WTC11 (cell line): ENCODE measurements at regions not wholly inside any gene's neighbourhood (a gene's known extent, or its start where the extent isn't known, plus 50 kb on each side); places are given as distances from the start of the nearest gene placed in this dataset.
A peak's percentile ranks its signal among the peaks of the same experiment; 100 is the strongest.

ENCODE experiments used
- ATAC-seq: fragments of 200-7000 bp; cut with Tn5 transposase; 2 replicates; pipeline ENCODE4 v1.10.0; 2021; ENCODE audit warnings: mild to moderate bottlenecking, moderate library complexity
- CTCF ChIA-PET: fragments of 300-600 bp; sonication (Branson Sonifier 250); formaldehyde crosslinking; loops from one replicate; lab custom pipeline; 2021; ENCODE audit warnings: antibody characterized with exemption; lab: Charles Lee
- POLR2A ChIA-PET: fragments of 350-600 bp; sonication (Branson Sonifier 250); formaldehyde crosslinking; loops from one replicate; lab custom pipeline; 2021; ENCODE audit warnings: antibody characterized with exemption; lab: Charles Lee
- DNase-seq: peaks from one replicate; pipeline ENCODE4 v3.0.0; 2021; ENCODE audit warnings: low spot score
- H3K27ac Mint-ChIP-seq: 2 replicates; pipeline ENCODE4 v1.8.0; 2021; ENCODE audit warnings: mixed read lengths
- H3K27me3 Mint-ChIP-seq: 2 replicates; pipeline ENCODE4 v1.8.0; 2021; ENCODE audit warnings: low read depth, mild to moderate bottlenecking, moderate library complexity, mixed read lengths
- H3K36me3 Mint-ChIP-seq: 2 replicates; pipeline ENCODE4 v1.8.0; 2021; ENCODE audit warnings: mixed read lengths
- H3K4me1 Mint-ChIP-seq: 2 replicates; pipeline ENCODE4 v1.8.0; 2022; ENCODE audit warnings: mixed read lengths
- H3K4me3 Mint-ChIP-seq: 2 replicates; pipeline ENCODE4 v1.8.0; 2021; ENCODE audit warnings: mild to moderate bottlenecking, moderate library complexity, mixed read lengths
- H3K9me3 Mint-ChIP-seq: 2 replicates; pipeline ENCODE4 v1.8.0; 2021; ENCODE audit warnings: mixed read lengths
- ESRRA ChIP-seq: sonication (generic); formaldehyde crosslinking; IDR thresholded peaks from 2 replicates; pipeline ENCODE4 v1.8.1; 2022; ENCODE audit warnings: mild to moderate bottlenecking, missing genetic modification reagents, borderline replicate concordance
- ETV6 ChIP-seq: sonication (generic); formaldehyde crosslinking; IDR thresholded peaks from 2 replicates; pipeline ENCODE4 v1.8.1; 2022; ENCODE audit warnings: mild to moderate bottlenecking, missing genetic modification reagents
- GTF2I ChIP-seq: fragments of 250-450 bp; sonication (Bioruptor Pico); conservative IDR thresholded peaks from 2 replicates; pipeline ENCODE4 v1.4.0; 2021; ENCODE audit warnings: mild to moderate bottlenecking
- NR1H2 ChIP-seq: sonication (generic); formaldehyde crosslinking; IDR thresholded peaks from 2 replicates; pipeline ENCODE4 v1.9.0; 2021; ENCODE audit warnings: mild to moderate bottlenecking, moderate library complexity, missing genetic modification reagents
- NR2C2 ChIP-seq: sonication (generic); formaldehyde crosslinking; IDR thresholded peaks from 2 replicates; pipeline ENCODE4 v1.8.0; 2022; ENCODE audit warnings: mild to moderate bottlenecking, missing genetic modification reagents
- OVOL2 ChIP-seq: fragments of 250-450 bp; sonication (Bioruptor Pico); IDR thresholded peaks from 2 replicates; pipeline ENCODE4 v1.9.0; 2021; ENCODE audit warnings: mild to moderate bottlenecking, borderline replicate concordance
- SP1 ChIP-seq: sonication (generic); formaldehyde crosslinking; conservative IDR thresholded peaks from 2 replicates; pipeline ENCODE4 v1.8.1; 2022; ENCODE audit warnings: missing genetic modification reagents
- ZNF396 ChIP-seq: fragments of 250-450 bp; sonication (Bioruptor Pico); IDR thresholded peaks from 2 replicates; pipeline ENCODE4 v1.8.0; 2021; ENCODE audit warnings: mild to moderate bottlenecking, moderate library complexity, borderline replicate concordance
- ZNF423 ChIP-seq: fragments of 250-450 bp; sonication (Bioruptor Pico); IDR thresholded peaks from 2 replicates; pipeline ENCODE4 v2.1.2; 2022; ENCODE audit warnings: mild to moderate bottlenecking, moderate library complexity
- TF ChIP-seq, protein P1 (sequence below): sonication (generic); formaldehyde crosslinking; IDR thresholded peaks from 2 replicates; pipeline ENCODE4 v1.8.1; 2023; ENCODE audit warnings: mild to moderate bottlenecking, missing genetic modification reagents, borderline replicate concordance
- TF ChIP-seq, protein P2 (sequence below): sonication (generic); formaldehyde crosslinking; IDR thresholded peaks from 2 replicates; pipeline ENCODE4 v1.8.0; 2022; ENCODE audit warnings: mild to moderate bottlenecking, missing genetic modification reagents
- TF ChIP-seq, protein P3 (sequence below): fragments of 250-450 bp; sonication (Bioruptor Pico); IDR thresholded peaks from 2 replicates; pipeline ENCODE4 v1.9.0; 2021; ENCODE audit warnings: mild to moderate bottlenecking, borderline replicate concordance
- TF ChIP-seq, protein P4 (sequence below): sonication (generic); formaldehyde crosslinking; IDR thresholded peaks from 2 replicates; pipeline ENCODE4 v1.8.1; 2023; ENCODE audit warnings: mild to moderate bottlenecking, moderate library complexity, missing genetic modification reagents
- TF ChIP-seq, protein P5 (sequence below): sonication (generic); formaldehyde crosslinking; IDR thresholded peaks from 2 replicates; pipeline ENCODE4 v1.8.1; 2023; ENCODE audit warnings: mild to moderate bottlenecking, missing genetic modification reagents, moderate library complexity

DNA sequence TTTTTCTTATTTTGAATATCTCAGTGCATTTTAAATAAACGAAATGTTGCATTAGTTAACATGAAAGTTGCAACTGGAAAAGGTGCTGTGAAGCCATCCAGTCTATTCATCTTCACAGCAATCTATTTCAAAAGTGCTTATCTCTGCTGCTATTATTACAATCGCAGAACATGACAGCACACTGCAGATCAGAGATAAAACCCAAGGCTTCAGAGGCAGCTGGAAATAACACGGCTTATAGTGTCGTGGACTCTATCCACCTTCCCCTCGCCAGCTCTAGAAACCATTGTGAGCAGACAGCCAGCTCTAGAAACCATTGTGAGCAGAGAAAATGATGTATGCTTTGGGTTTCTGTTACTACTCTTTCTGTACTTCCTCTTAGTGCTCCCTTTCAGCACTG is 1140.8 kb upstream of the CELF4 start:
- ChIA-PET POLR2A (no interaction called here), CTCF (no interaction called here)
- ATAC-seq (no peak), DNase-seq (no peak)
- Mint-ChIP-seq H3K4me1 (no peaks in the 10 kb centered on the region), H3K27me3 (no peaks in the 10 kb centered on the region), H3K4me3 (no peak overlapping the region), H3K9me3 (no peaks in the 10 kb centered on the region; the same call in 1 of the 2 replicates)
- TF ChIP-seq, protein P1, sequence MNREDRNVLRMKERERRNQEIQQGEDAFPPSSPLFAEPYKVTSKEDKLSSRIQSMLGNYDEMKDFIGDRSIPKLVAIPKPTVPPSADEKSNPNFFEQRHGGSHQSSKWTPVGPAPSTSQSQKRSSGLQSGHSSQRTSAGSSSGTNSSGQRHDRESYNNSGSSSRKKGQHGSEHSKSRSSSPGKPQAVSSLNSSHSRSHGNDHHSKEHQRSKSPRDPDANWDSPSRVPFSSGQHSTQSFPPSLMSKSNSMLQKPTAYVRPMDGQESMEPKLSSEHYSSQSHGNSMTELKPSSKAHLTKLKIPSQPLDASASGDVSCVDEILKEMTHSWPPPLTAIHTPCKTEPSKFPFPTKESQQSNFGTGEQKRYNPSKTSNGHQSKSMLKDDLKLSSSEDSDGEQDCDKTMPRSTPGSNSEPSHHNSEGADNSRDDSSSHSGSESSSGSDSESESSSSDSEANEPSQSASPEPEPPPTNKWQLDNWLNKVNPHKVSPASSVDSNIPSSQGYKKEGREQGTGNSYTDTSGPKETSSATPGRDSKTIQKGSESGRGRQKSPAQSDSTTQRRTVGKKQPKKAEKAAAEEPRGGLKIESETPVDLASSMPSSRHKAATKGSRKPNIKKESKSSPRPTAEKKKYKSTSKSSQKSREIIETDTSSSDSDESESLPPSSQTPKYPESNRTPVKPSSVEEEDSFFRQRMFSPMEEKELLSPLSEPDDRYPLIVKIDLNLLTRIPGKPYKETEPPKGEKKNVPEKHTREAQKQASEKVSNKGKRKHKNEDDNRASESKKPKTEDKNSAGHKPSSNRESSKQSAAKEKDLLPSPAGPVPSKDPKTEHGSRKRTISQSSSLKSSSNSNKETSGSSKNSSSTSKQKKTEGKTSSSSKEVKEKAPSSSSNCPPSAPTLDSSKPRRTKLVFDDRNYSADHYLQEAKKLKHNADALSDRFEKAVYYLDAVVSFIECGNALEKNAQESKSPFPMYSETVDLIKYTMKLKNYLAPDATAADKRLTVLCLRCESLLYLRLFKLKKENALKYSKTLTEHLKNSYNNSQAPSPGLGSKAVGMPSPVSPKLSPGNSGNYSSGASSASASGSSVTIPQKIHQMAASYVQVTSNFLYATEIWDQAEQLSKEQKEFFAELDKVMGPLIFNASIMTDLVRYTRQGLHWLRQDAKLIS: no peak
- TF ChIP-seq ESRRA (CRISPR knock-in tag) (no peak), NR1H2 (no peak), OVOL2 (CRISPR knock-in tag) (no peak), GTF2I (no peak), ETV6 (CRISPR knock-in tag) (no peak)
- TF ChIP-seq, protein P2, sequence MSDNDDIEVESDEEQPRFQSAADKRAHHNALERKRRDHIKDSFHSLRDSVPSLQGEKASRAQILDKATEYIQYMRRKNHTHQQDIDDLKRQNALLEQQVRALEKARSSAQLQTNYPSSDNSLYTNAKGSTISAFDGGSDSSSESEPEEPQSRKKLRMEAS: no peak
- TF ChIP-seq, protein P3, sequence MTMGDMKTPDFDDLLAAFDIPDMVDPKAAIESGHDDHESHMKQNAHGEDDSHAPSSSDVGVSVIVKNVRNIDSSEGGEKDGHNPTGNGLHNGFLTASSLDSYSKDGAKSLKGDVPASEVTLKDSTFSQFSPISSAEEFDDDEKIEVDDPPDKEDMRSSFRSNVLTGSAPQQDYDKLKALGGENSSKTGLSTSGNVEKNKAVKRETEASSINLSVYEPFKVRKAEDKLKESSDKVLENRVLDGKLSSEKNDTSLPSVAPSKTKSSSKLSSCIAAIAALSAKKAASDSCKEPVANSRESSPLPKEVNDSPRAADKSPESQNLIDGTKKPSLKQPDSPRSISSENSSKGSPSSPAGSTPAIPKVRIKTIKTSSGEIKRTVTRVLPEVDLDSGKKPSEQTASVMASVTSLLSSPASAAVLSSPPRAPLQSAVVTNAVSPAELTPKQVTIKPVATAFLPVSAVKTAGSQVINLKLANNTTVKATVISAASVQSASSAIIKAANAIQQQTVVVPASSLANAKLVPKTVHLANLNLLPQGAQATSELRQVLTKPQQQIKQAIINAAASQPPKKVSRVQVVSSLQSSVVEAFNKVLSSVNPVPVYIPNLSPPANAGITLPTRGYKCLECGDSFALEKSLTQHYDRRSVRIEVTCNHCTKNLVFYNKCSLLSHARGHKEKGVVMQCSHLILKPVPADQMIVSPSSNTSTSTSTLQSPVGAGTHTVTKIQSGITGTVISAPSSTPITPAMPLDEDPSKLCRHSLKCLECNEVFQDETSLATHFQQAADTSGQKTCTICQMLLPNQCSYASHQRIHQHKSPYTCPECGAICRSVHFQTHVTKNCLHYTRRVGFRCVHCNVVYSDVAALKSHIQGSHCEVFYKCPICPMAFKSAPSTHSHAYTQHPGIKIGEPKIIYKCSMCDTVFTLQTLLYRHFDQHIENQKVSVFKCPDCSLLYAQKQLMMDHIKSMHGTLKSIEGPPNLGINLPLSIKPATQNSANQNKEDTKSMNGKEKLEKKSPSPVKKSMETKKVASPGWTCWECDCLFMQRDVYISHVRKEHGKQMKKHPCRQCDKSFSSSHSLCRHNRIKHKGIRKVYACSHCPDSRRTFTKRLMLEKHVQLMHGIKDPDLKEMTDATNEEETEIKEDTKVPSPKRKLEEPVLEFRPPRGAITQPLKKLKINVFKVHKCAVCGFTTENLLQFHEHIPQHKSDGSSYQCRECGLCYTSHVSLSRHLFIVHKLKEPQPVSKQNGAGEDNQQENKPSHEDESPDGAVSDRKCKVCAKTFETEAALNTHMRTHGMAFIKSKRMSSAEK (CRISPR knock-in tag): no peak
- TF ChIP-seq, protein P4, sequence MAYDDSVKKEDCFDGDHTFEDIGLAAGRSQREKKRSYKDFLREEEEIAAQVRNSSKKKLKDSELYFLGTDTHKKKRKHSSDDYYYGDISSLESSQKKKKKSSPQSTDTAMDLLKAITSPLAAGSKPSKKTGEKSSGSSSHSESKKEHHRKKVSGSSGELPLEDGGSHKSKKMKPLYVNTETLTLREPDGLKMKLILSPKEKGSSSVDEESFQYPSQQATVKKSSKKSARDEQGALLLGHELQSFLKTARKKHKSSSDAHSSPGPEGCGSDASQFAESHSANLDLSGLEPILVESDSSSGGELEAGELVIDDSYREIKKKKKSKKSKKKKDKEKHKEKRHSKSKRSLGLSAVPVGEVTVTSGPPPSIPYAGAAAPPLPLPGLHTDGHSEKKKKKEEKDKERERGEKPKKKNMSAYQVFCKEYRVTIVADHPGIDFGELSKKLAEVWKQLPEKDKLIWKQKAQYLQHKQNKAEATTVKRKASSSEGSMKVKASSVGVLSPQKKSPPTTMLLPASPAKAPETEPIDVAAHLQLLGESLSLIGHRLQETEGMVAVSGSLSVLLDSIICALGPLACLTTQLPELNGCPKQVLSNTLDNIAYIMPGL: no peak
- TF ChIP-seq, protein P5, sequence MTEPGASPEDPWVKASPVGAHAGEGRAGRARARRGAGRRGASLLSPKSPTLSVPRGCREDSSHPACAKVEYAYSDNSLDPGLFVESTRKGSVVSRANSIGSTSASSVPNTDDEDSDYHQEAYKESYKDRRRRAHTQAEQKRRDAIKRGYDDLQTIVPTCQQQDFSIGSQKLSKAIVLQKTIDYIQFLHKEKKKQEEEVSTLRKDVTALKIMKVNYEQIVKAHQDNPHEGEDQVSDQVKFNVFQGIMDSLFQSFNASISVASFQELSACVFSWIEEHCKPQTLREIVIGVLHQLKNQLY (CRISPR knock-in tag): no peak
- TF ChIP-seq, all 79 proteins: peak for 0
- no peak overlapping the region for H3K27ac Mint-ChIP-seq
- H3K36me3 Mint-ChIP-seq: no peaks in the 10 kb centered on the region

DNA sequence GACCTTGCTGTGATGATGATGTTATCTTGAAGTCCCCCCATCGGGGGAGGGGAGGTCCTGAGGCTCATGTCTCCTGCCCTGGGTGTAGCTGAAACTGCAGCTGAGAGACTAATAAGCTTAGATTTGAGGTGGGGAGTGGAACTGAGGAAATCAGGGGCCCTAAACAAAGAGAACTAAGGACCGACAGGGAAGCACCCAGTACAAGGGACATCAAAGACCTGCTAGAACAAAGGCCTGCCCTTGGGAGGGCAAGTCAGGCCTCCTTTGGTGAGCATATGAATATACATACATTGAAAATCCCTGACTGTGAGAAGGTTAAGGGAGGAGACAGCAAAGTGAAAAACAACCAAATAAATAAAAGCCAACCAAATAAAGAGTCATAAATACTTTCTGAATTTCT is 1132.5 kb upstream of the CELF4 start:
- POLR2A ChIA-PET: interaction anchor here (0.8 kb wide), 1 partner anchor 19 kb away, joined by 3 read pairs; no protein-coding TSS in a partner anchor
- no peaks in the 10 kb centered on the region for H3K27me3 Mint-ChIP-seq
- H3K9me3 Mint-ChIP-seq: no peaks in the 10 kb centered on the region
- peaks cover 35% of the 10 kb centered on the region for H3K4me1 Mint-ChIP-seq
- CTCF ChIA-PET: no interaction called here
- H3K36me3 Mint-ChIP-seq: no peaks in the 10 kb centered on the region
- ATAC-seq (peak; percentile 84), DNase-seq (peak; percentile 19)
- no peak for TF ChIP-seq ETV6 (CRISPR knock-in tag)
- TF ChIP-seq ZNF423 (CRISPR knock-in tag): peak; percentile 56; the same call in 1 of the 2 replicates
- no peak for TF ChIP-seq SP1
- no peak for TF ChIP-seq ZNF396 (CRISPR knock-in tag)
- no peak for TF ChIP-seq NR2C2 (CRISPR knock-in tag)
- no peak overlapping the region for H3K27ac Mint-ChIP-seq
- no peak overlapping the region for H3K4me3 Mint-ChIP-seq
